ENCODE measurements at regions not wholly inside any gene's neighbourhood (a gene's known extent, or its start where the extent isn't known, plus 50 kb on each side); places are given as distances from the start of the nearest gene placed in this dataset.

GRCh38 chr3:20808864-20809263 is 622.9 kb upstream of the SGO1 start:
- no peak overlapping the region for H3K4me3 ChIP-seq (ENCODE audit: low read length)
- TF ChIP-seq CTCF (IDR thresholded peaks at IDR 0.05; ENCODE audit: insufficient read depth, low read depth, low read length, missing control alignments), result no peak
- DNase-seq (ENCODE audit: low read depth), result no peak

- no peak overlapping the region for H3K4me3 ChIP-seq (ENCODE audit: low read length)
- no peak for DNase-seq (ENCODE audit: low read depth)
- no peak for TF ChIP-seq CTCF (IDR thresholded peaks at IDR 0.05; ENCODE audit: insufficient read depth, low read depth, low read length, missing control alignments)
Measured at GRCh38 chr3:20798666-20799065, 612.7 kb upstream of the SGO1 start.

GRCh38 chr3:20787005-20787404 is 601.0 kb upstream of the SGO1 start:
- TF ChIP-seq CTCF (IDR thresholded peaks at IDR 0.05; ENCODE audit: insufficient read depth, low read depth, low read length, missing control alignments), result no peak
- no peak overlapping the region for H3K4me3 ChIP-seq (ENCODE audit: low read length)
- no peak for DNase-seq (ENCODE audit: low read depth)

- TF ChIP-seq CTCF (IDR thresholded peaks at IDR 0.05; ENCODE audit: insufficient read depth, low read depth, low read length, missing control alignments), result no peak
- H3K4me3 ChIP-seq (ENCODE audit: low read length), result no peak overlapping the region
- DNase-seq (ENCODE audit: low read depth), result no peak
Measured at GRCh38 chr3:20776692-20777091, 590.7 kb upstream of the SGO1 start.

- TF ChIP-seq CTCF (IDR thresholded peaks at IDR 0.05; ENCODE audit: insufficient read depth, low read depth, low read length, missing control alignments), result no peak
- DNase-seq (ENCODE audit: low read depth), result no peak
- H3K4me3 ChIP-seq (ENCODE audit: low read length), result no peak overlapping the region
Measured at GRCh38 chr3:20776286-20776685, 590.3 kb upstream of the SGO1 start.

- DNase-seq (ENCODE audit: low read depth), result no peak
- TF ChIP-seq CTCF (IDR thresholded peaks at IDR 0.05; ENCODE audit: insufficient read depth, low read depth, low read length, missing control alignments), result no peak
- no peak overlapping the region for H3K4me3 ChIP-seq (ENCODE audit: low read length)
Measured at GRCh38 chr3:20773320-20773984, 587.4 kb upstream of the SGO1 start.

- H3K4me3 ChIP-seq (ENCODE audit: low read length), result no peak overlapping the region
- TF ChIP-seq CTCF (IDR thresholded peaks at IDR 0.05; ENCODE audit: insufficient read depth, low read depth, low read length, missing control alignments), result no peak
- DNase-seq (ENCODE audit: low read depth), result no peak
Measured at GRCh38 chr3:20772869-20773268, 586.9 kb upstream of the SGO1 start.

Measured in epithelial cell of esophagus (primary cell).